Activated naive CD8-positive, alpha-beta T cell treated with anti-CD3 and anti-CD28 coated beads, Interleukin-2, amount 50 U/mL, for 24 hours (primary cell): ENCODE measurements at regions not wholly inside any gene's neighbourhood (a gene's known extent, or its start where the extent isn't known, plus 50 kb on each side); places are given as distances from the start of the nearest gene placed in this dataset.
"Not testable (repeated sequence)": the region's sequence is repeated elsewhere in the genome, so short reads cannot be mapped to it uniquely, and the experiment has no call there.

Experiments used
- ATAC-seq: fragments of 150-1000 bp; cut with Tn5 transposase; one replicate; pipeline ENCODE4 v1.10.0; 2021
- DNase-seq: peaks from one replicate; pipeline ENCODE4 v3.0.0; 2021
- H3K27ac Mint-ChIP-seq: one replicate; pipeline ENCODE4 v1.8.0; 2021; ENCODE audit warnings: mild to moderate bottlenecking, mixed read lengths
- H3K27me3 Mint-ChIP-seq: one replicate; pipeline ENCODE4 v1.8.0; 2021; ENCODE audit warnings: mixed read lengths
- H3K36me3 Mint-ChIP-seq: one replicate; pipeline ENCODE4 v1.8.0; 2021; ENCODE audit warnings: low read depth, mixed read lengths
- H3K4me1 Mint-ChIP-seq: one replicate; pipeline ENCODE4 v1.8.0; 2021; ENCODE audit warnings: mixed read lengths
- H3K4me3 Mint-ChIP-seq: one replicate; pipeline ENCODE4 v1.8.0; 2021; ENCODE audit warnings: mild to moderate bottlenecking, moderate library complexity, mixed read lengths
- H3K9me3 Mint-ChIP-seq: one replicate; pipeline ENCODE4 v1.8.0; 2021; ENCODE audit warnings: mixed read lengths

- not testable (repeated sequence) for H3K4me3 Mint-ChIP-seq
Measured at GRCh38 chr15:20401058-20401457, 140.5 kb downstream of the GOLGA6L6 start.

GRCh38 chr15:20398680-20399079, 142.9 kb downstream of the GOLGA6L6 start:
- not testable (repeated sequence) for H3K9me3 Mint-ChIP-seq, DNase-seq, H3K4me3 Mint-ChIP-seq, H3K36me3 Mint-ChIP-seq, H3K27ac Mint-ChIP-seq, H3K4me1 Mint-ChIP-seq, ATAC-seq, H3K27me3 Mint-ChIP-seq

More at GRCh38 chr15:20401058-20401457, 140.5 kb downstream of the GOLGA6L6 start:
- not testable (repeated sequence) for DNase-seq, ATAC-seq, H3K9me3 Mint-ChIP-seq, H3K36me3 Mint-ChIP-seq, H3K27me3 Mint-ChIP-seq, H3K27ac Mint-ChIP-seq, H3K4me1 Mint-ChIP-seq

- H3K27ac Mint-ChIP-seq, H3K27me3 Mint-ChIP-seq, H3K9me3 Mint-ChIP-seq, ATAC-seq, H3K4me1 Mint-ChIP-seq, DNase-seq, H3K4me3 Mint-ChIP-seq, H3K36me3 Mint-ChIP-seq: not testable (repeated sequence)
Measured at GRCh38 chr15:20388161-20388560, 153.4 kb downstream of the GOLGA6L6 start.

- Mint-ChIP-seq H3K27me3 (no peaks in the 10 kb centered on the region), H3K9me3 (no peaks in the 10 kb centered on the region), H3K4me1 (no peaks in the 10 kb centered on the region), H3K27ac (no peak overlapping the region), H3K4me3 (no peak overlapping the region), H3K36me3 (no peaks in the 10 kb centered on the region)
- ATAC-seq (no peak), DNase-seq (no peak)
Measured at GRCh38 chr15:20386198-20386597, 155.4 kb downstream of the GOLGA6L6 start.

GRCh38 chr15:20380199-20380598, 161.4 kb downstream of the GOLGA6L6 start:
- not testable (repeated sequence) for H3K27ac Mint-ChIP-seq, DNase-seq, H3K4me3 Mint-ChIP-seq, H3K27me3 Mint-ChIP-seq, H3K9me3 Mint-ChIP-seq, H3K4me1 Mint-ChIP-seq, H3K36me3 Mint-ChIP-seq, ATAC-seq

GRCh38 chr15:20376872-20377271, 164.7 kb downstream of the GOLGA6L6 start:
- Mint-ChIP-seq H3K27me3 (no peaks in the 10 kb centered on the region), H3K4me3 (no peak overlapping the region), H3K27ac (no peak overlapping the region), H3K36me3 (no peaks in the 10 kb centered on the region), H3K9me3 (no peaks in the 10 kb centered on the region), H3K4me1 (no peaks in the 10 kb centered on the region)
- DNase-seq (no peak), ATAC-seq (no peak)

- DNase-seq, H3K9me3 Mint-ChIP-seq: not testable (repeated sequence)
Measured at GRCh38 chr15:20372416-20372815, 169.2 kb downstream of the GOLGA6L6 start.

GRCh38 chr15:20369500-20369899, 172.1 kb downstream of the GOLGA6L6 start:
- Mint-ChIP-seq H3K4me1 (no peaks in the 10 kb centered on the region), H3K36me3 (no peaks in the 10 kb centered on the region), H3K27ac (no peak overlapping the region), H3K9me3 (no peaks in the 10 kb centered on the region), H3K4me3 (no peak overlapping the region), H3K27me3 (no peaks in the 10 kb centered on the region)
- no peak for ATAC-seq
- DNase-seq: no peak

More at GRCh38 chr15:20372416-20372815, 169.2 kb downstream of the GOLGA6L6 start:
- H3K4me3 Mint-ChIP-seq, H3K27me3 Mint-ChIP-seq, ATAC-seq, H3K36me3 Mint-ChIP-seq, H3K4me1 Mint-ChIP-seq, H3K27ac Mint-ChIP-seq: not testable (repeated sequence)

GRCh38 chr15:20368974-20369373, 172.6 kb downstream of the GOLGA6L6 start:
- H3K27ac Mint-ChIP-seq: no peak overlapping the region
- no peak overlapping the region for H3K4me3 Mint-ChIP-seq
- no peaks in the 10 kb centered on the region for H3K36me3 Mint-ChIP-seq
- H3K27me3 Mint-ChIP-seq: no peaks in the 10 kb centered on the region
- no peak for ATAC-seq
- DNase-seq: no peak
- H3K4me1 Mint-ChIP-seq: no peaks in the 10 kb centered on the region
- no peaks in the 10 kb centered on the region for H3K9me3 Mint-ChIP-seq

- H3K27me3 Mint-ChIP-seq: no peaks in the 10 kb centered on the region
- no peak overlapping the region for H3K4me3 Mint-ChIP-seq
- H3K4me1 Mint-ChIP-seq: no peaks in the 10 kb centered on the region
- no peak overlapping the region for H3K27ac Mint-ChIP-seq
- H3K9me3 Mint-ChIP-seq: no peaks in the 10 kb centered on the region
- no peak for ATAC-seq
- DNase-seq: no peak
- no peaks in the 10 kb centered on the region for H3K36me3 Mint-ChIP-seq
Measured at GRCh38 chr15:20367093-20367492, 174.5 kb downstream of the GOLGA6L6 start.

GRCh38 chr15:20363591-20363990, 178.0 kb downstream of the GOLGA6L6 start:
- ATAC-seq, H3K4me1 Mint-ChIP-seq, H3K4me3 Mint-ChIP-seq, H3K27me3 Mint-ChIP-seq, H3K9me3 Mint-ChIP-seq, DNase-seq, H3K27ac Mint-ChIP-seq, H3K36me3 Mint-ChIP-seq: not testable (repeated sequence)

- Mint-ChIP-seq H3K4me3 (no peak overlapping the region), H3K36me3 (no peaks in the 10 kb centered on the region), H3K27ac (no peak overlapping the region), H3K9me3 (no peaks in the 10 kb centered on the region), H3K4me1 (no peaks in the 10 kb centered on the region), H3K27me3 (no peaks in the 10 kb centered on the region)
- DNase-seq (no peak), ATAC-seq (no peak)
Measured at GRCh38 chr15:20361091-20361490, 180.5 kb downstream of the GOLGA6L6 start.

GRCh38 chr15:20358779-20359414, 182.7 kb downstream of the GOLGA6L6 start:
- Mint-ChIP-seq H3K4me3 (no peak overlapping the region), H3K36me3 (no peaks in the 10 kb centered on the region), H3K27ac (no peak overlapping the region), H3K27me3 (no peaks in the 10 kb centered on the region), H3K9me3 (no peaks in the 10 kb centered on the region), H3K4me1 (no peaks in the 10 kb centered on the region)
- DNase-seq (no peak), ATAC-seq (no peak)

- Mint-ChIP-seq H3K27ac (no peak overlapping the region), H3K4me3 (no peak overlapping the region), H3K4me1 (no peaks in the 10 kb centered on the region), H3K9me3 (no peaks in the 10 kb centered on the region), H3K36me3 (no peaks in the 10 kb centered on the region), H3K27me3 (no peaks in the 10 kb centered on the region)
- DNase-seq (peak; percentile 4), ATAC-seq (peak; percentile 8)
Measured at GRCh38 chr15:20358066-20358778, 183.4 kb downstream of the GOLGA6L6 start.

- H3K9me3 Mint-ChIP-seq: no peaks in the 10 kb centered on the region
- no peaks in the 10 kb centered on the region for H3K27me3 Mint-ChIP-seq
- no peaks in the 10 kb centered on the region for H3K36me3 Mint-ChIP-seq
- ATAC-seq (peak; percentile 8), DNase-seq (peak; percentile 2)
- no peak overlapping the region for H3K27ac Mint-ChIP-seq
- no peak overlapping the region for H3K4me3 Mint-ChIP-seq
- H3K4me1 Mint-ChIP-seq: no peaks in the 10 kb centered on the region
Measured at GRCh38 chr15:20357481-20358065, 184.0 kb downstream of the GOLGA6L6 start.
